BJ (cell line): ENCODE measurements at regions not wholly inside any gene's neighbourhood (a gene's known extent, or its start where the extent isn't known, plus 50 kb on each side); places are given as distances from the start of the nearest gene placed in this dataset.

Source experiments
- CTCF ChIA-PET: fragments of 350-600 bp; formaldehyde crosslinking; extraction: SDS; loops from one replicate; lab custom pipeline; 2021; ENCODE audit warnings: antibody characterized with exemption, inconsistent platforms; lab: Yijun Ruan, JAX
- POLR2A ChIA-PET: fragments of 300-600 bp; sonication (Branson Sonifier 250); formaldehyde crosslinking; extraction: SDS; loops from one replicate; lab custom pipeline; 2021; ENCODE audit warnings: antibody characterized with exemption; lab: Charles Lee
- DNase-seq: peaks from one replicate; pipeline ENCODE4 v3.0.0-alpha.2; 2011; ENCODE audit warnings: low read depth
- H3K27me3 ChIP-seq: 2 replicates; pipeline ENCODE4 v1.6.0; 2011; ENCODE audit warnings: low read length; ENCODE audit not compliant: control insufficient read depth, insufficient read depth
- H3K36me3 ChIP-seq: 2 replicates; pipeline ENCODE4 v1.5.1; 2011; ENCODE audit warnings: low read length; ENCODE audit not compliant: control insufficient read depth, insufficient read depth
- H3K4me3 ChIP-seq: 2 replicates; pipeline ENCODE4 v1.5.1; 2011; ENCODE audit warnings: low read depth, mild to moderate bottlenecking, control low read depth, low read length
- TF ChIP-seq, protein P1 (sequence below): IDR thresholded peaks from 2 replicates; pipeline ENCODE4 v1.5.1; 2011; ENCODE audit warnings: low read depth, mild to moderate bottlenecking, control low read depth, inconsistent platforms, low read length, moderate library complexity; ENCODE audit not compliant: insufficient read depth

DNA sequence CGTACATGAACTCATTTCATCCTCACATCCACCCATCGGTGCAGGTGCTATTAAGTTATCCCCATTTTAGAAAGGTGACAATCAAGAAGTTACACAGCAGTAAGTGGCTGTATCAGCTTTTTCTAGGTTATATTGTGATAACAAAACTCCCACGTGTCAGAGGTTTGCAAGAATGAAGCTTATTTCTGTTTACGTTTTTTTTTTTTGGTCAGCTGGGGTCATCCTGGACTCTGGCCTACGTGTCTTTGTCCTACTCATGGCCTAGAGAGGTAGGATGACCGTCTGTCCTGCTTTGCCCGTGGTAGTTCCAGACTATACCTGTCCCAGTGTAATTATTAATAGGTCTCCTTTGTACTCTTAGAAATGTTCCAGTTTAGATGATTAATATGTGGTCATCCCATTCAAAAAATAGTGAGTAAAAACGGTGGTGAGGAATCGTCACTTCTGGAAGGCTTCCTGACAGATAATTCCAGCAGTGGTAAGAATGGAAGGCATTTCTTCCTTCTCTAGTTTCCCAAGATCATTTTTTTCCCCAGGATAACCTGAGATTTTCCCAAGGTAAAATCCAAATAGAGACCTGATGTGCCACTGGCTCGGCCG is 64.2 kb upstream of the KIF26B start:
- Histone ChIP-seq H3K4me3 (no peak overlapping the region), H3K36me3 (no peaks in the 10 kb centered on the region), H3K27me3 (no peaks in the 10 kb centered on the region)
- TF ChIP-seq, protein P1, sequence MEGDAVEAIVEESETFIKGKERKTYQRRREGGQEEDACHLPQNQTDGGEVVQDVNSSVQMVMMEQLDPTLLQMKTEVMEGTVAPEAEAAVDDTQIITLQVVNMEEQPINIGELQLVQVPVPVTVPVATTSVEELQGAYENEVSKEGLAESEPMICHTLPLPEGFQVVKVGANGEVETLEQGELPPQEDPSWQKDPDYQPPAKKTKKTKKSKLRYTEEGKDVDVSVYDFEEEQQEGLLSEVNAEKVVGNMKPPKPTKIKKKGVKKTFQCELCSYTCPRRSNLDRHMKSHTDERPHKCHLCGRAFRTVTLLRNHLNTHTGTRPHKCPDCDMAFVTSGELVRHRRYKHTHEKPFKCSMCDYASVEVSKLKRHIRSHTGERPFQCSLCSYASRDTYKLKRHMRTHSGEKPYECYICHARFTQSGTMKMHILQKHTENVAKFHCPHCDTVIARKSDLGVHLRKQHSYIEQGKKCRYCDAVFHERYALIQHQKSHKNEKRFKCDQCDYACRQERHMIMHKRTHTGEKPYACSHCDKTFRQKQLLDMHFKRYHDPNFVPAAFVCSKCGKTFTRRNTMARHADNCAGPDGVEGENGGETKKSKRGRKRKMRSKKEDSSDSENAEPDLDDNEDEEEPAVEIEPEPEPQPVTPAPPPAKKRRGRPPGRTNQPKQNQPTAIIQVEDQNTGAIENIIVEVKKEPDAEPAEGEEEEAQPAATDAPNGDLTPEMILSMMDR, result no peak
- CTCF ChIA-PET, result no interaction called here
- POLR2A ChIA-PET, result no interaction called here
- DNase-seq, result no peak

DNA sequence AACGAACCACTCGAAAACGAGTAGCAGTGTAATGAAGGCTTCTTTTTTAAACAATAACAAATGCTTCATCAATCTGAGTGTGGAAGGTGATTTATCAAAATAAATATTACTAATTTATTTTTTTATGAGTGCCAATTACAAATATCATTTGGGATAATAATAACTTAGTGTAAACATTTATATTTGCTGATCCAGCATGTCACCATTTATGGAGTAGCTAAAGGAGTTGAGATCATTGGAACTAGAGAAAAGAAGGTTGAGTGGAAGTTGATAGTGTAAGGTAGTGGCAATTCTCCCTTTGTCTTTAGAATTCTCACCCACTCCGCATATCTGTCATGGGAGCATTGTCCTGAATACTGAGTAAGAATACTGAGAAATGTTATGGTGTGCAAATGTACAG is 67.1 kb upstream of the KIF26B start:
- ChIA-PET POLR2A (no interaction called here), CTCF (interaction anchor here (0.6 to 2.0 kb wide), 2 partner anchors 65 to 68 kb away, joined by 3 to 8 read pairs; no protein-coding TSS in a partner anchor)
- TF ChIP-seq, protein P1, result no peak
- no peak for DNase-seq
- H3K4me3 ChIP-seq, result no peak overlapping the region
- H3K27me3 ChIP-seq, result no peaks in the 10 kb centered on the region
- no peaks in the 10 kb centered on the region for H3K36me3 ChIP-seq

DNA sequence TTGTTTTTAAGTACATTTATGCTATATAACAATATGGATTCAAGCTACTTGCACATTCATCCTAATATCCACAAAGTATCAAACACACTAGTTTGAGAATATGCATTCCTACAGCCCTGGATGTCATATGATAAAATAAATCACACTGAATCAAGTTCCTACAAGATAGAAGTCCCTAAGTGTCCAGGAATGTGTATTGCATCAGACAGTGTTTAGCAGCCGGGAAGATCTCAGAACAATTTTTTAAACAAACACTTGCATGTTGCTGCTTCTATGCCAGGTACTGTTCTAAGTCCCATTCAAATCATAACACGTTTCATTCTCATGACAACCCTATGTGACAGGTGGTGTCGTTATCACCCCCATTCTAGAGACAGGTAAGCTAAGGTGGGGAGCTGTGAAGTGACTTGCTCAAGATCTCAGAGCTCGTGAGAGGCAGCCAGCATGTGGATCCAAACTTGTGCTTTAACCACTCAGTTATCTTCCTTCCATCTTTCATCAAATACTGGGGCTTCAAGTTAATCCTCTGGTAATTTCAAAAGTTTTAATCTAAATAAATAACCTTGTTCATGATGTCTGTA is 68.3 kb upstream of the KIF26B start:
- H3K27me3 ChIP-seq, result no peaks in the 10 kb centered on the region
- H3K4me3 ChIP-seq, result no peak overlapping the region
- H3K36me3 ChIP-seq, result no peaks in the 10 kb centered on the region
- POLR2A ChIA-PET, result no interaction called here
- TF ChIP-seq, protein P1, result no peak
- peak; percentile 60 for DNase-seq
- CTCF ChIA-PET, result interaction anchor here (2.0 kb wide), 1 partner anchor 67 kb away, joined by 8 read pairs; no protein-coding TSS in a partner anchor

DNA sequence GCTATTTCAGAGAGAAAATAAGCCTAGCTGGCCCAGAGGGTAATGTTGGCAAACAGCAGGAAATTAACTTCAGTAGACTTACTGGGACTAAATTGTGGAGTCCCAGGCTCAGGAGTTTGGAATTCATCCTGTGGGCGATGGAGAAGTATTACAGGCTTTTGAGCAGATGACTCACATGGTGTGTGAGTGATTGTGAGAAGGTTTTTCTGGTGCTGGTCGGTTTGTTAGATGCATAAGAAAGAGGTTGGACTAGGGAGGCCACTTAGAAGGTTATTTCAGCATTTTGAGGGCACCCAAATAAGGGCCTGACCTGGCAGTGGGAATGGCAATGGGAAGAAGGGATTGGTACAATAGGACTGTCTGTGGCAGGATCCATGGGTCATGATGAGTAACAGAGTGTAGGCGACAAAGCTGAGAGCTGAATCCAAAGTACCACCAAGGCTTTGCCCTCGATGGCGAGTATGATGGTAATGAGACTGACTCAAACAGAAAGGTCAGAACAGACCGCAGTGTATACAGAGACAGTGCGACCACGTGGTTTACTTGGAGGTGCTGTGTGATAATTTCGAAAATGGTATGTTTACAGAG is 69.2 kb upstream of the KIF26B start:
- no peak overlapping the region for H3K4me3 ChIP-seq
- POLR2A ChIA-PET, result no interaction called here
- H3K36me3 ChIP-seq, result no peaks in the 10 kb centered on the region
- no peaks in the 10 kb centered on the region for H3K27me3 ChIP-seq
- TF ChIP-seq, protein P1, result peak; percentile 36
- CTCF ChIA-PET, result interaction anchor here (0.5 to 2.0 kb wide), 3 partner anchors 15 to 1409 kb away, joined by 3 to 8 read pairs (median 3); no protein-coding TSS in a partner anchor
- peak; percentile 93 for DNase-seq

DNA sequence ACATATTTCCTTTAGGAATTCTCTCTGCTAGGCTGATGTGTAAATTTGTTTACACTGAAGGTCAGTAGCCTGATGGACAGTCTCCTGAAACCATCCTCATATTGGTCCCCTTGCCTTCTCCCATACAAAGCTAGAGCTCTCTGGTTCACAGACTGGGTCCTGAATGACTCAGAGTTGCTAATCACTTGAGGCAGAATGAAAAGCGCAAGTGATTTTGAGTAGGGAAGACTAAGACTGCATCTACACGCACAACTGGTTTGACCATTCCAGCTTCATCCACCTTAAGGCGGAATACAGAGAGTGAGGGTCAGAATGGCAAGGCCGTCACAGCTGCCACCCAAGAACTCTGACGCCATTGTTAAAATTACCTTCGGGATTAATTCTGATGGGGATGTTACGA is 70.2 kb upstream of the KIF26B start:
- ChIA-PET POLR2A (no interaction called here), CTCF (interaction anchor here (0.6 to 1.6 kb wide), 4 partner anchors 14 to 832 kb away, joined by 3 to 7 read pairs (median 3); no protein-coding TSS in a partner anchor)
- Histone ChIP-seq H3K4me3 (no peak overlapping the region), H3K27me3 (no peaks in the 10 kb centered on the region; the same call in 1 of the 2 replicates), H3K36me3 (no peaks in the 10 kb centered on the region)
- TF ChIP-seq, protein P1, result no peak
- DNase-seq, result no peak
